Esophagus squamous epithelium (tissue), 4 donors: ENCODE measurements at regions not wholly inside any gene's neighbourhood (a gene's known extent, or its start where the extent isn't known, plus 50 kb on each side); places are given as distances from the start of the nearest gene placed in this dataset.

Source experiments
- POLR2A ChIP-seq, 4 donors: fragments of 450-650 bp; IDR thresholded peaks; one replicate each; pipeline ENCODE4 v1.6.1; 2017; ENCODE audit warnings: antibody characterized with exemption in 4 of 4, mild to moderate bottlenecking in 4 of 4, moderate library complexity in 3 of 4
- TF ChIP-seq, protein P1 (sequence below), 6 experiments: fragments of 450-650 bp in 4 of 6; fragments of 200-600 bp in 2 of 6; sonication (generic) in 2 of 6; IDR thresholded peaks; one replicate each; pipeline ENCODE4 v1.5.1; 2016 to 2019; ENCODE audit warnings: antibody characterized with exemption in 6 of 6, mild to moderate bottlenecking in 4 of 6, moderate library complexity in 4 of 6

DNA sequence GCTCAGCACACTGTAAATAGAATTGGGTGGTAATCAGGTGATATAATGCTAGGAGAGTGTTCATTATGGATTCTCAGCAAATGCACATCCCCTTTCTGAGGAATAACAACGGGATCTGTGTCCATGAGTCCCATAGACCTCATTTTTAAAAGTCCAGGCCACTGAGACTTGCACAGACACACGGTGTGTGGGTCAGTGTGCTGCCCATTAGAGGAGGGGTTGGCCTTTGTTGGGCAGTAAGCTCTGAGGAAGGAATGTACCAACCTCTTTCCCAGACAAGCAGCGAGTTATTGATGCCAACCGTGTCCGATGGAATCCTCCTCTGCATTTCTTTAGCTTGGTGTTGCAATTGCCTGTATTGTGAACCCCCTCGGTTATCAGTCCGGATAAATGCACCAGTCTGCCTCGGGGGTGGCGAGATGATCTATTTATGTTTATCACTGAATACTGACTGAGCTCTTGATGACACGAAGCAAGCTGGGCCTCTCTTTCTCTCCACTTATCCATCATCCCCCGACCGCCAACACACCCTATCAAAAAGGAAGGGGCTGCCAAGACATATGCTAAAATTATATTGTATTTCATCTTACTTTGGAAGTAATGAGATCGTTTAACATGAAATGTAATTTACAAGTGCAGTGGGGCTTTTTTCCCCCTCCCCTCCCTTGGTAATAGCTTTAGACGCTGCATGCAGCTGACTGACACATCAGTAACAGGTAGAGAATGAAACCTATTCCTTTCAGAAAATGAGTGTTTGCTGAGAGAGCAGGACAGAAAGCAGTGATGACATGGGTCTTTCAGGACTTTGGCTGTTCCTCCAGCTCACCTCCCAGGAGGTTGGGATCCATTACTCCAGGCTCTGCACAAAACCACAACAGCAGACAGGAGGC is 126.6 kb upstream of the ST8SIA2 start:
- no peak for TF ChIP-seq POLR2A (IDR thresholded peaks at IDR 0.05)
- TF ChIP-seq, protein P1, sequence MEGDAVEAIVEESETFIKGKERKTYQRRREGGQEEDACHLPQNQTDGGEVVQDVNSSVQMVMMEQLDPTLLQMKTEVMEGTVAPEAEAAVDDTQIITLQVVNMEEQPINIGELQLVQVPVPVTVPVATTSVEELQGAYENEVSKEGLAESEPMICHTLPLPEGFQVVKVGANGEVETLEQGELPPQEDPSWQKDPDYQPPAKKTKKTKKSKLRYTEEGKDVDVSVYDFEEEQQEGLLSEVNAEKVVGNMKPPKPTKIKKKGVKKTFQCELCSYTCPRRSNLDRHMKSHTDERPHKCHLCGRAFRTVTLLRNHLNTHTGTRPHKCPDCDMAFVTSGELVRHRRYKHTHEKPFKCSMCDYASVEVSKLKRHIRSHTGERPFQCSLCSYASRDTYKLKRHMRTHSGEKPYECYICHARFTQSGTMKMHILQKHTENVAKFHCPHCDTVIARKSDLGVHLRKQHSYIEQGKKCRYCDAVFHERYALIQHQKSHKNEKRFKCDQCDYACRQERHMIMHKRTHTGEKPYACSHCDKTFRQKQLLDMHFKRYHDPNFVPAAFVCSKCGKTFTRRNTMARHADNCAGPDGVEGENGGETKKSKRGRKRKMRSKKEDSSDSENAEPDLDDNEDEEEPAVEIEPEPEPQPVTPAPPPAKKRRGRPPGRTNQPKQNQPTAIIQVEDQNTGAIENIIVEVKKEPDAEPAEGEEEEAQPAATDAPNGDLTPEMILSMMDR (IDR thresholded peaks at IDR 0.05): no peak
